OCI-LY7 (cell line): ENCODE measurements at regions not wholly inside any gene's neighbourhood (a gene's known extent, or its start where the extent isn't known, plus 50 kb on each side); places are given as distances from the start of the nearest gene placed in this dataset.

ENCODE experiments used
- BruUV-seq: library from RNA; stranded (reverse); fragments of 400-500 nt; replicated peaks from 2 replicates; lab custom pipeline; 2021; lab: Mats Ljungman, UMichigan
- CTCF ChIA-PET: fragments of 300-600 bp; sonication (Branson Sonifier 250); formaldehyde crosslinking; loops from one replicate; lab custom pipeline; 2022; ENCODE audit warnings: antibody characterized with exemption; ENCODE audit not compliant: unreplicated experiment; lab: Charles Lee
- POLR2A ChIA-PET: fragments of 300-600 bp; sonication (Branson Sonifier 250); formaldehyde crosslinking; loops from one replicate; lab custom pipeline; 2022; ENCODE audit warnings: antibody characterized with exemption; lab: Charles Lee
- DNase-seq: peaks from one replicate; pipeline ENCODE4 v3.0.0-alpha.2; 2015; ENCODE audit warnings: low spot score
- H2AFZ ChIP-seq: fragments of 200-600 bp; sonication (generic), shearing (Covaris generic); 2 replicates; pipeline ENCODE4 v1.6.1; 2014; ENCODE audit warnings: mild to moderate bottlenecking, antibody characterized with exemption, low read length, moderate library complexity
- H3K27ac ChIP-seq: fragments of 200-600 bp; sonication (generic); 2 replicates; pipeline ENCODE4 v1.5.1; 2014; ENCODE audit warnings: mixed run types, low read depth, mild to moderate bottlenecking, moderate library complexity, low read length, inconsistent platforms; ENCODE audit not compliant: poor library complexity, severe bottlenecking
- H3K36me3 ChIP-seq: fragments of 200-600 bp; sonication (generic); 2 replicates; pipeline ENCODE4 v1.6.1; 2014; ENCODE audit warnings: mild to moderate bottlenecking, antibody characterized with exemption, low read length, moderate library complexity, mixed read lengths; ENCODE audit not compliant: insufficient read depth
- H3K4me1 ChIP-seq: fragments of 200-600 bp; sonication (generic); 2 replicates; pipeline ENCODE4 v1.5.1; 2014; ENCODE audit warnings: mild to moderate bottlenecking, low read length; ENCODE audit not compliant: insufficient read depth, poor library complexity, severe bottlenecking
- H3K4me2 ChIP-seq: fragments of 200-600 bp; sonication (generic); 2 replicates; pipeline ENCODE4 v1.6.1; 2014; ENCODE audit warnings: mild to moderate bottlenecking, low read length
- H3K4me3 ChIP-seq: fragments of 200-600 bp; sonication (generic); 2 replicates; pipeline ENCODE4 v1.5.1; 2014; ENCODE audit warnings: mild to moderate bottlenecking, low read depth, low read length; ENCODE audit not compliant: poor library complexity, severe bottlenecking
- H3K79me2 ChIP-seq: fragments of 200-600 bp; sonication (generic); 2 replicates; pipeline ENCODE4 v1.6.1; 2016; ENCODE audit warnings: low read depth, mild to moderate bottlenecking, low read length, moderate library complexity, mixed read lengths; ENCODE audit not compliant: insufficient read depth
- H3K9me2 ChIP-seq: fragments of 200-600 bp; sonication (generic); 2 replicates; pipeline ENCODE4 v1.6.1; 2016; ENCODE audit warnings: mild to moderate bottlenecking, low read length, mixed read lengths; ENCODE audit not compliant: insufficient read depth
- H3K9me3 ChIP-seq: fragments of 200-600 bp; sonication (generic); 2 replicates; pipeline ENCODE4 v1.6.1; 2014; ENCODE audit warnings: mild to moderate bottlenecking, mixed run types, low read length, mixed read lengths
- H4K20me1 ChIP-seq: fragments of 200-600 bp; sonication (generic); 2 replicates; pipeline ENCODE4 v1.6.1; 2014; ENCODE audit warnings: mild to moderate bottlenecking, antibody characterized with exemption, low read length, moderate library complexity, mixed read lengths; ENCODE audit not compliant: insufficient read depth
- CTCF ChIP-seq: fragments of 200-600 bp; sonication (generic); conservative IDR thresholded peaks from 2 replicates; pipeline ENCODE4 v1.5.1; 2014; ENCODE audit warnings: mild to moderate bottlenecking, antibody characterized with exemption, low read length, moderate library complexity, mixed read lengths
- EZH2phosphoT487 ChIP-seq: fragments of 200-600 bp; sonication (generic); IDR thresholded peaks from 2 replicates; pipeline ENCODE4 v1.6.1; 2018; ENCODE audit warnings: low read depth, borderline replicate concordance, mild to moderate bottlenecking, mixed run types, antibody characterized with exemption, low read length, moderate library complexity, mixed read lengths
- intact Hi-C: fragments of 100-400 bp; cut with micrococcal nuclease; formaldehyde crosslinking; loops from one replicate; pipeline ENCODE4 v1.10.0; 2022; ENCODE audit not compliant: unreplicated experiment

DNA sequence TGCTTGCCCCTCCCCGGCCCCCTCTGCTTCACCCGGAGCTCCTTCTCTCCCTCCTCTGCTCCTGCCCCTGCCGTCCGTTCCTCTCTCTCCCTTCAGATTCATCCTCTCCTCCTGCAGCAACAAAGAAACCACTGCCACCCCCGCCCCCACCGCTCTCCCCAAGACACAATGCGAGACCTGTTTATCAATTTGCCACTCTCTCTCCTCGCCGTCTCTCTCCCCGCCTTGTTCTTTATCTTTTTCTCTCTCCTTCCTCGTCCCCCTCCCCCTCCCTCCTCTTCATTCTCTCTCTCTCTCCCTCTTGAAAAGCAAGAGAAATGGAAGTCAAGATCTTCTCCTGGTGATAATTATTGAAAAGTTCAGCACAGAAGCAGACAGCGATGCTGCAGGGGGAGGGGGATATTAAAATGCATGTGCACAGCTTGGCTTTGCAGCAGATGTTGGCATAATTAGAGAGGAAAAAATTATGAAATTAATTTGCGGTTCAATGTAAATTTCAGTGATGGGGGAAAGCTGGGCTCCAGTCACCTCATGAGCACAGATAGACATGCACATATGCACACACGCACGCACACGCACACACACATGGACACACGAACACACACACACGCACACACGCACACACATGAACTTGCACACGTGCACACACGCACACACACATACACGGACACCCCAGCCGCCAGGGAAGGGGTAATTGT is 58.1 kb upstream of the CBFA2T3 start:
- H3K4me2 ChIP-seq = no peak overlapping the region
- no peaks in the 10 kb centered on the region for H3K36me3 ChIP-seq
- no peak overlapping the region for H3K4me3 ChIP-seq
- no peak overlapping the region for H3K27ac ChIP-seq
- no peak for DNase-seq
- intact Hi-C loops = no loop called here
- H3K79me2 ChIP-seq = no peaks in the 10 kb centered on the region
- ChIA-PET POLR2A (no interaction called here), CTCF (interaction anchor here (0.7 kb wide), 1 partner anchor 51 kb away, joined by 3 read pairs; no protein-coding TSS in a partner anchor)
- H4K20me1 ChIP-seq = no peaks in the 10 kb centered on the region
- no peaks in the 10 kb centered on the region for H3K9me3 ChIP-seq
- no peak overlapping the region for H2AFZ ChIP-seq
- peaks cover 43% of the 10 kb centered on the region for H3K4me1 ChIP-seq
- no peaks in the 10 kb centered on the region for H3K9me2 ChIP-seq
- TF ChIP-seq EZH2phosphoT487 (no peak), CTCF (no peak)
- BruUV-seq = no TSS peak

- DNase-seq = no peak
- POLR2A ChIA-PET = no interaction called here
- TF ChIP-seq CTCF = no peak
- no peak for TF ChIP-seq EZH2phosphoT487
- H3K4me3 ChIP-seq = no peak overlapping the region
- H3K9me3 ChIP-seq = no peaks in the 10 kb centered on the region
- H3K4me1 ChIP-seq = peaks cover 48% of the 10 kb centered on the region
- intact Hi-C loops = no loop called here
- no TSS peak for BruUV-seq
- no peaks in the 10 kb centered on the region for H4K20me1 ChIP-seq
- H3K4me2 ChIP-seq = no peak overlapping the region
- no peaks in the 10 kb centered on the region for H3K79me2 ChIP-seq
- H2AFZ ChIP-seq = no peak overlapping the region
- CTCF ChIA-PET = interaction anchor here (0.6 kb wide), 1 partner anchor 95 kb away, joined by 10 read pairs; no protein-coding TSS in a partner anchor
- H3K36me3 ChIP-seq = no peaks in the 10 kb centered on the region
- H3K27ac ChIP-seq = no peak overlapping the region
- no peaks in the 10 kb centered on the region for H3K9me2 ChIP-seq
Measured at GRCh38 chr16:89035669-89036570, 57.7 kb upstream of the ACSF3 start.
